Suppressor macrophage treated with lipopolysaccharide for 1 hour (primary cell): ENCODE measurements at regions not wholly inside any gene's neighbourhood (a gene's known extent, or its start where the extent isn't known, plus 50 kb on each side); places are given as distances from the start of the nearest gene placed in this dataset.
"Not testable (repeated sequence)": the region's sequence is repeated elsewhere in the genome, so short reads cannot be mapped to it uniquely, and the experiment has no call there.

ENCODE experiments used
- DNase-seq, 3 donors: peaks; one replicate each; pipeline ENCODE4 v3.0.0-alpha.2; 2020 to 2022

DNA sequence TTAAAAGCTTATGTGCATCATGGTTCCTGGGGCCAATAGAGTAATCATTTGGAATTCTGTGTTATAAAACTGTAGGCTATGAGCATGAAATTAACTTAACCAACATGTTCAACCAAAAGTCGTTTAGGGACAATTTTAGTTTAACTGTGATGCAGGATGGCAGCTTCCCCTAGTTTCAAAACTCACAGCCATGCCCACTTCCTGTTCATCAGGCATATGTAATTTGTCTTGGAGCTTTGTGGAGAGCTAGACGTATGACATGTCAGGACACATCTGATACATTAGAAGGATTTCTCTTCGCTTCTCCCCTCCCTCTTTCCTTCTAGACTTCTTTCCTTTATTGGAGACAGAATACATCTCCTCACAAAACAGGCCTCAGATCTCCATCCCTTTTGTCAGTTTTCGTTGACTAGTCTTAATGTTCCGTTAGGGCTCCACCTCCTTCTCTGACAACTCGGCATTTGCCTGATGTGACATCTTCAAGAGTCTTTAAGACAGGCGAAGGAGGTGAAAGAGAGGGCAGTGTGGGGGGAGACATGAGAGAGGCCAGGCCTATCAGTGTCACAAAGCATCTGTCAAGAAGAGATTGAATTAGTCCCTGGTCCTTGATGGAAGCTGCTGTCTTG lies 176.0 kb downstream of the MSX2 start:
- DNase-seq: no peak

DNA sequence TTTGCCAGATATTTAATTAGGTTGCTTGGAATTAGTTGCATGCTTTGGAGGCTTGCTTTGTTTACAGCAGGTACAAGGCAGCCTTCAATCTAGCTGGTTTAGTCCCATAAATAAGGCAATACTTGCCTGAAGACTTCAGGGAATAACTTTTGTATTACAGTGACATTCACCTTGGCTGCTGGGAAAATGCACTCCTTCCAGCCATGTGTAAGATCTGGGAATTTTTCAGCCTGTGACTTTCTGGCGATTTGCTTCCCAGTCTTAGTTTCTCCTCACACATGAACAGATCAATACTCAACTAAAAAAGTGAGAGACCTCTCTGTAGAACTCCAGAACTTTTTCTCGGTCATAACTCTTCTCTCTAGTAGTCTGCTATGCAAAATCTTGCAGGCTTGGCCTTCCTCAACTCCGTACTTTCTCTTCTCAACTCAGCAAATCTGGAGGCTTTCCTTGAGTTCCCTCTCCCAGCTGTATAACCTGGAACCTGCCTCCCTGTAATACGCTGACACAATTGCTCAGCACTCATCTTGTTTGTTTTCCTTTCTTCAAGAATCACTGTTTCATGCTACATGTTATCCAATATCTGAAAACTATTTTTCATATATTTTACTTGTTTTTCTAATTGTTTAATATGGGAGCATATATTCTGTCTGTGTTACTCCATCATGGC lies 173.0 kb downstream of the MSX2 start:
- DNase-seq: no peak

DNA sequence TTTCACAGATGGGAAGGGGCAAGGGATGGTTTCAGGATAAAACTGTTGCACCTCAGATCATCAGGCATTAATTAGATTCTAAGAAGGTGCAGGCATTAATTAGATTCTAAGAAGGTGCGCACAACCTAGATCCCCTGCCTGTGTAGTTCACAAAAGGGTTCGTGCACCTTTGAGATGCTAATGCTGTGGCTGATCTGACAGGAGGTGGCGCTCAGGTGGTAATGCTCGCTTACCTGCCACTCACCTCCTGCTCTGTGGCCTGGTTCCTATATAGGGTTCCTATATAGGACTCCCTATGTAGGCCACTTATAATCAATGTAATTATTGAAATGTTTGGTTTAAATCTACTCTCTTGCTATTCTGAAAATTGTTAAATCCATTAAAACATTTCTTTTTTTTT lies 171.0 kb downstream of the MSX2 start:
- no peak for DNase-seq

DNA sequence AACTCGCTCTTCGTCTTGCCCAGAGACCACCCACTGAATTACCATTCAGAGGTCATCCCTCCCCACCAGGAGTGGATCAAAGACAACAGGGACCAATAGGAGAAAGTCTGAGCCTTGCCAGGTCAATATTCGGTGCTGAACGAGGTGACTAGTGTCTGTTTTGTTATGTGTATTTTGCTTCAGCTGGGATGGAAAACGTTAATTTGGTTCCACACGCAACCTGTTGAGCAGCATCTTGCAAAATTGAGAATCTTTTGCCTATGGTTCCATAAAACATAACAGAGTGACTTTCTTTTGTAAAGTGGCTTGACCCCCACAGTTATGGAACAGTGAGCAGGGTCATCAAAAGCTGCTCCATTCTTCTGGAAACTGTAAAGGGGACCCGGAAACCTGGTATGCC lies 168.4 kb downstream of the MSX2 start:
- no peak for DNase-seq

DNA sequence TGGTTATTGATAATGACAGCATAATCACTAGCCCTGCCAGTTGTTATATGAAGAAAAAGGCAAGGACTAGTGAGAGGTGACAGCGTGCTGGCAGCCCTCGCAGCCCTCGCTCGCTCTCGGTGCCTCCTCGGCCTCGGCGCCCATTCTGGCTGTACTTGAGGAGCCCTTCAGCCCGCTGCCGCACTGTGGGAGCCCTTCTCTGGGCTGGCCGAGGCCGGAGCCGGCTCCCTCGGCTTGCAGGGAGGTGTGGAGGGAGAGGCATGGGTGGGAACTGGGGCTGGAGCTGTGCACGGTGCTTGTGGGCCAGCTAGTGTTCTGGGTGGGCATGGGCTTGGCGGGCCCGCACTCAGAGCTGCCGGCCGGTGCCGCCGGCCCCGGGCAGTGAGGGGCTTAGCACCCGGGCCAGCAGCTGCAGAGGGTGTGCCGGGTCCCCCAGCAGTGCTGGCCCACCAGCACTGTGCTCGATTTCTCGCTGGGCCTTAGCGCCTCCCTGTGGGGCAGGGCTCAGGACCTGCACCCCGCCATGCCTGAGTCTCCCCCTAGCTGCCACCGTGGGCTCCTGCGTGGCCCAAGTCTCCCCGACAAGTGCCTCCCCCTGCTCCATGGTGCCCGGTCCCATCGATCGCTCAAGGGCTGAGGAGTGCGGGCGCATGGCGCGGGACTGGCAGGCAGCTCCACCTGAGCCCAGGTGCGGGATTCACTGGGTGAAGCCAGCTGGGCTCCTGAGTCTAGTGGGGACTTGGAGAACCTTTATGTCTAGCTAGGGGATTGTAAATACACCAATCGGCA lies 156.2 kb downstream of the MSX2 start:
- DNase-seq: not testable (repeated sequence)

DNA sequence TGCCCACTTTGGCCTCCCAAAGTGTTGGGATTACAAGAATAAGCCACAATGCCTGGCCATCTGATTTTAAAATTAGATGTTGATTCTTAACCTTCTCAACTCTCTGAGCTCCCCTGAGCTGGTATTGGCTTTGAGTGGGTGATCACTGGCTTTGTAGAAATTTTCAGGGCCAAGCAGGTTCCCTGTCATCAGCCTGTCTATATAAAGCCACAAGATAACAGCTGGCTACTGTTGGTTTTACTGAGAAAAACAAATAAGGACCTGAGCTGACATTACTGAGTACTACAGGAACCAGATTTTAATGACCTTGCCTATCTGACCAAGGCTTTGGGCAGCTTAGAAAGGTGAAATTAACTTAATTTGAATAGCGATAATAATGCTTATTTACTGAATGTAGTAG lies 153.6 kb downstream of the MSX2 start:
- no peak for DNase-seq

DNA sequence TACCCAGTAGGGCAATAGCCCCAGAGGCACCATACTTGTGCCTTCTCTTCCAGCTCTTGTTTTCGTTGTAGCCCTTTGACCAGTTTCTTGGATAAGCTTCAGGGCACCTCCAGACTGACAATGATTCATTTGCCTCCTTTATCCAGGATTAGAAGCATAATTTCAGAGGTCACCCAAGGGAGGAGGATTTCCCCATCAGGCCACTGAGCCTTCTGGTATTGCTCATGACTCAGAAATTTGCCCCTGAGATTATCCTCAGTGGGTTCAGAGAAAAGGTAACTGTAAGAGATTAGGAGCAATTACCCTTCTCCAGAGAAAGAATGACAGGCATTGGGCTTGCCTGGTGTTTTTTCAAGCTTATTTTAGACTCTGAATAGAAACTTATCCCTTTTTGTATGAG lies 147.9 kb downstream of the MSX2 start:
- no peak for DNase-seq

DNA sequence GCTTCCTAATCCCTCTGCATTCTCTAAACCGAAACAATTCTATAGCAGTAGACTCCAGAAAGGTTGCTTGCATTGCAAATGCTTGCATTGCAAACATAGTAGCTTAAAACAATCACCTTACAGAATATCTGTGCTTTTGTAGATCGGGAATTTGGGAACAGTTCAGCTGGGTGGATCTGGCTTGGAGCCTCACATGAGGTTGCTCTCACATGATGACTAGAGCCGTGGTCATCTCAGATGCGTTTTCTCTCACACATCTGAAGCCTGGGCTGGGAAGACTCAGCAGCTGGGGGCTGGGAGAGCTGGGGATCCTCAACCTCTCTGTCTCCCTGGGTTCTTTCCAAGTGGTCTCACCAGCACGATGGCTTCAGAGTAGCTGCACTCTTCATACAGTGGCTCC lies 127.8 kb downstream of the MSX2 start:
- DNase-seq: no peak

DNA sequence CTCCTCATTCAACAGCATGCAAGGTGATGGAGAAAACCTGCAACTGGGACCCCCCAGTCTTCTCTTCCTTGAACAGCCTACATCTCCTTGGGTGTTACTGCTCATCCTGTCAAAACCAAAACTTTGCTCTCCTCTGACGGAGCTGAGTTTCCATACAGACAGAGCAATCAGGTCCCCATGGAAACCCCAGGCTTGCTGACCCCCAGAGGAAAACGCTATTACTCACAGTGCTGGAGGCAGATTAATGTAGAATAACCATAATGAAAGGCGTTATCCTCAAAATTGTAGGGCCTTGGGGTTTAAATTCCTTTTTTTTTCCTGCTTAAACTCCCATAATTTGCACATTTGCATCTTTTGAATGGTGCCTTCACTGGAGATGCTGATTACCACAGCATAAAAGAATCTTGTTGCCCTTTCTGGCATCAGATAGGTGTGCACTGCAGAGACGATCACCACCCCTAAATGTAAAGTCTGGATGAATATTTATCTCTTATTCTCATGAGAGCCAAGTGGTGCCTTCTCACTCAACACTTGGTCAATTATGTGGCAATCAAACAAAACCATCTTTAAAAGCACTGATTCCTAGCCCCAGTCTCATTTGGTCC lies 126.3 kb downstream of the MSX2 start:
- DNase-seq: no peak

DNA sequence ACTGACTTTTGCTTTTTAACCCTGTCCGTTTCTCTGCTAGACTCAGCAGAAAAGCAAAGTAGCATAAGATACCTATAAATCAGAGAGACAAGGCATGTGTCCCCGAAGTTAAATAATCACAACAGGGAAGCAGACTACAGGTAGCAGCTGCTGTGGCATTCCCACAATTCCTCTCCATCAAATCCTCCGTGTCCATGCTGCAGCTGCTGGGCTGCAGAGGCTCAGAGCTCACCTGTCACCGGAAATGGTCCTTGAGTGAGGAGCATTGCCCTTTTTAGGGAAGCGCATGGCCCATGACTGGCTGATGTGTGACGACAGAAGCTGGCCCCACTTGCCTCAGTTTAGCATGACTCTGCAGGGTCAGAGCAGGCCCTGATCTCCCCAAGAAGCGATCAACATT lies 125.0 kb downstream of the MSX2 start:
- no peak for DNase-seq

DNA sequence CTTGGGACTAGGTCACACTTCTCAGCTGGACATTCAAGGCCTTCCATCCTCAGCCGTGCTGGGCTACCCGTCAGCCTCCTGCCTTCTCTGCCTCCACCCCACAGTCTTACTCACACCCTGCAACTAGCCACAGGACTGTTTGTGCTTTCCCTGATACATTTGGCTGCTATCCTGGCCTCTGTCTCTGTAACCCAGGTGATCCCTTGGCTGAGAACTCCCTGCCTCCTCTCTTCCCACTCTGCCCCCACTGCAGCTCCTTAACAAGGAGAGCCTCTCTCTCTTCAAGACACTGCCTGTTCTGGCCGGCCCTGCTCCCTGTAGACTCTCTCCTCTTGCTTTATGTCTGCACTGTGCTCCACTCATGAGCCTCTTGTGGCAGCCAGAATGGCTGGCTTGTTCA lies 120.6 kb downstream of the MSX2 start:
- no peak for DNase-seq

DNA sequence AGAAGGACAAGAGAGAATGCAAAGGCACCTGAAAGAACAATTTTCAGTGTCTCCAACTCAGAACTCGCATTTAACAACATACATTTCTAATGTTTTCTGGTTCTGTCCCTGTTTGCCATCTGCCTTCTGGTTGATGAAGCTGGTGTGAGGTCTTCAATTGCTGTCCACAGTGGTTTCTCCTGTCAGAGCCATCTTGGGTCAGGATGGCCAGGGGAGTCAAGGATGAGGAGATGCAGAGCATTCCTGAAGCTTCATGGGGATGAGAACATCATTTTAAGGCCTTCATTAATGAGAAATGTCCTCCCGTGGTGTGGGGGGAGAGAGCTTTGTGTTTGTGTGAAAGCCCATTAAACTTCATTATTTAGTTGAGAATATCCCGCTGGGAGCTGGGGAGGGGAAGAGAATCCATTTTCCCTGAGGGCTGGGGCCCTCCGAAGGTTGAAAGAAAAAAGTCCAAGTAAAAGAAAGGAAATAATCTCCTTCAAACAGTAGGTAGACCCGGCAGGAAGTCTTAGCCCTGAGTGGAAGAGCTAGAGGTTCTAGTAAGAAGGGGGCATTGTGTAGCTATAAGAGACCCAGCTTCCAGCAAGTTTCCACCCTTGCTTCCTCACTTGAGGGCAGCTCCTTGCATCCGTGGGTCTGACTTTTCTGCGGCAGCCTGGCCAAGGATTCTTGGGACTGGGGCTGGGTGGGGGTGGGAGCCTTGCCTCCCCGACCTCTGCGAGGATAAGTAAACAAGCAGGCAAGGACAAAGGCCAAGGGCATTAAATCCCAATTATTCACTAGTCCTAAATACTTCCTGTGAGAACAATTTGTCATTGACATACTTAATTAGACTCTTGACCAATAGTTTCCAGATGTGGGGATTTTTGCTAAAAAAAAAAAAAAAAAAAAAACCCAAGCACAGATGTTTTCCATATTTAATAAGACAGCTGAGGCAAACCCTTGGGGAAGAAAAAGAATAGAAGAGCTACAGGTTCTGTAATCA lies 119.2 kb downstream of the MSX2 start:
- no peak for DNase-seq

DNA sequence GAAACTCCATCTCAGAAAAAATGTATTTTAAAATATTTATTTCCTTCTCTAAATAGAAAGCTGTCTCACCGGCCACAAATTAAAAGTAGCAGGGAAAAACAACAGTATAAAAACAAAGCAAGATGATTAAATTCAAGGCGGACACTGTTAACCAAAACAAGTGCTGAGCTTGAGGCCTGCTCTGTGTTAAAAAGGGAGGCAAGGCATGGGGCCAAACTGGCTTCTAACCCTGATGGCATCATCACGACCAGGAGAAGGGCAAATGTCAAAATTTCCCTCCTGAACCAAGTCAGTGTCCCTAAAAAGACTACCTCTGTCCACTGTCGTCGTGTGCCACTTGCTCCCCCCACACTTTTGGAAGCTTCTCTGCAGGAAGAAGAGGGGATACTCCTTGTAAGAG lies 116.1 kb downstream of the MSX2 start:
- DNase-seq: no peak

DNA sequence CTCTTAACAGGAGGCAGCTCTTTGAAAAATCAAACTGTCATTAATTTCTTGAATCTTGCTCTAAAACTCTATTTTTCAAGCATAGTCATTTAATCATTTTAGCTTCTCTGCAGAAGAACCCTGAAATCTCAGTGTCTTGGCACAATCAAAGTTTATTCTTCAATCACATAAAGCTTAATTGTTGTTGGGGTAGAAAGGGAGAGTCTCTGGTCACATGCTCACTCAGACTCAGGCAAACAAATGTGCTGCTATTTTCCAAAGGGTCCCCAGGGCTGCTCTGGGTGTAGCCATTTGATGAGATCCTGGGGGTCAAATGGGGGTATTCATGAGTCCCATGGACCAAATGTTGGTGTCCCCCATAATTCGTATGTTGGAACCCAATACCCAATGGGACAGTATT lies 114.8 kb downstream of the MSX2 start:
- DNase-seq: no peak

DNA sequence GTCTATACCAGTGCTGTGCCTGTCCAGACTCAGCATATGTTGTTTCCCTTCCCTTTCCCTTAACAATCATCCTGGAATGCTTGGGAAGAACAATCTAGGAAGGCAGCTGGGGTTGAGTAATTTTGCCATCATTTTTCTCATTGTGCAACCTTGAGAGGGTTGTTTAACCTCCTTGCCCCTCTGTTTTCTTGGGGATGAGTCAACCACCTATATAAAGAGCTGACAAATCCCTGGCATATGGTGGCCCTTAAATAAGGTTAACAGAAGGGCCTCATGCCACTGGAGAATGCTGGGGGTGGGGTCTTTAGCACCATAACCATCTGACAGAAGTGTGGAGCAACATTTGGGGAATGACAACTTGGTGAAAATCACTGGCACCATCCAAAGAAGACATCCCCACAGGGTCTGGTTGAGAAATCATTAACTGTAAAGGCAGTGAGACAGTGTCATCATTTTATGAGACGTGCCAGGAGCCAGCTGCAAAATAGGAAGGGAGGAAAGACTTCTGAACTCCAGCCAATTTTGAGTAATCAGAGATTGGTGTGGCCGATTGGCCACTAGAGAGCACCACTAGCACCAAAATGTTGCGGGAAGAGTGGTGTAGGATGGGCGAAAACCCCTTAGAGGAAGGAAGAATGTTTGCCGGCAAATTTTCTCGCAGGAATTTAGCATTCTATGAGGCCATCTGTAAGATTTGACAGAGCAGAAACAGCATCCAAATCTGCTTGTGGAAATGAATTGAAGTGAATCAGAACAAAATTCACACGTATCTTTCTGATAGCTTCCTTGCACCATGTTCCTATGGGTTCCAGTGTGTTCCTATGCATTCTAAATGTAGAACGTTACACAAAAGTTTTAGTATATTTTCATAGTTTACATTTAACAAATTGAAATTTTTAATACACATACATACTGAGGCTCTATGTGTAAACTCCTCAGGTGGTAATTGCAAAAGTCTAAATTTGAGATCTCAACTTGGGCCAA lies 113.8 kb downstream of the MSX2 start:
- no peak for DNase-seq

DNA sequence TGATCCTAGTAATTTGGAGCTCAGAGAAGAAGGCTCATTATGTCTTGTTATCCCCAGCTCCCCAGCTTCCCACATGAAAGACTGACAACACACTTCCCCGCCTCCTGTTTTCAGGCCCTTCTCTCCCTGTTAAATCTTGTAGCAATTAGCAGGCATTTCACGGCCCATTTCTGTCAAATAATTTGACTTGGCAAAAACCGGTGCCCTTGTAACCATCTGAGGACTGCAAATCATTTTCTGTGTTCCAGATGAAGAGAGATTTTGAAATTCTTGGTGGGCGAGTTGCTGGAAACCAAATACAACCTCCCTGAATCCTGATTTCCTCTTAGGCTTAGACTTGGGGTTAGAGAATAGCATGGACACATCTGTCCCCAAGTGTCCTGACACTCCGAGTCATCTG lies 109.7 kb downstream of the MSX2 start:
- no peak for DNase-seq

DNA sequence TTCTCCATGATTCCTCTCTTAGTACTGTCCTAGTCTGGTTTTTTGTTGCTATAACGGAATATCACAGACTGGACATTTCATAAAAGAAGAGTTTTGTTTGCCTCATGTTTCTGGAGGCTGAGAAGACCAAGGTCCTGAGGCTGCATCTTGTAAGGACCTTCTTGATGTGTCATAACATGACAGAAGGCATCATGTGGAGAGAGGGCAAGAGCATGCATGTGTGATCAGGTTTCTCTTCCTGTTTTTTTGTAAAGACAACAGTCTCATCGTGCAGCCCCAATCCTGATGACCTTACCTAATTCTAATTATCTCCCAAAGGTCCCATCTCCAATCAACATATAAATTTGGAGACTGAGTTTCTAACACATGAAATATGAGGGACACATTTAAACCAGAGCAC lies 108.4 kb downstream of the MSX2 start:
- DNase-seq: no peak

DNA sequence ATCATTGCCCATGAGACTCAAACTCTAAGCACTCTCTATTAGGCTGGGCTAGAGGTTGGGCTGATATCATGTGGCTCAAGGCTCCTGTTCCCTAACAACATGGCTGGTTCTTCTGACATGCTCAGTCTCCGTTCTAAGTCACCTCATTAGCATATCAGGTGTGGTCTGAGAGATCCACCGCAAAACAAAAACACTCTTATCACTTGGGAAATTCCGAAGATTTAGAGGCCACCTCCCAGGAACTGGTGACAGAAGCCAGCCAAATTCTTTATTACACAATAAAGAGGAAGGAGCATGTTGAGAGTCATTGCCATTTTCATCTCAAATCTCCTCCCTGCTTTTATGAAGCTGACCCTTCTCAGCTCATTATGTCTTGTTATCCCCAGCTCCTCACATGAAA lies 107.6 kb downstream of the MSX2 start:
- DNase-seq: no peak

DNA sequence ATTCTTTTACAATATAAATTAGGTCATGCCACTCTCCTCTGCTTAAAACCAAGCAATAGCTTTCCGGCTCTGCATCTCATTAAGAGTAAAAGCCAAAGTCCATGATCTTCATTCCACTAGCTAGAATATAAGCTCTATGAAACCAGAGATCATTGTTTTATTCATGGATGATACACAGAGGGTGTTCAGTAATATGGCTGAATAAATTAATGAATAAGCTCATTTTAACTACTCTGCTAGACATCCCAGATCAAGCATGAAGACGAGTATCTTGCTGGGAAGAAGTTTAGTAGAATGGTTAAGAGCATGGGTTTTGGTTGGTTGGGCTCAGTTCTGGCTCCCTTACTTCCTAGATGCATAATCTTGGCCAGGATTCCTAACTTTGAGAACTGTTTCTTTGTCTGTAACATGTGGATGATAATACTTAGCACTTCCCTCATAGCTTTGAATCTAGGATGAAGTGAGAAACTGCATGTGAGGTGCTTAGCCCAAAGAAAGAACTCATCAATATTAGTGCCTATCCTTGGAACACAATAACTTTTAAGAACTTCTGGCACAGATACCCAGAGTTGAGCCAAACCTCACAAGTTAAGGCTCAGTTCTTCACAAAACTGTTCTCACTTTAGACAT lies 106.8 kb downstream of the MSX2 start:
- no peak for DNase-seq

DNA sequence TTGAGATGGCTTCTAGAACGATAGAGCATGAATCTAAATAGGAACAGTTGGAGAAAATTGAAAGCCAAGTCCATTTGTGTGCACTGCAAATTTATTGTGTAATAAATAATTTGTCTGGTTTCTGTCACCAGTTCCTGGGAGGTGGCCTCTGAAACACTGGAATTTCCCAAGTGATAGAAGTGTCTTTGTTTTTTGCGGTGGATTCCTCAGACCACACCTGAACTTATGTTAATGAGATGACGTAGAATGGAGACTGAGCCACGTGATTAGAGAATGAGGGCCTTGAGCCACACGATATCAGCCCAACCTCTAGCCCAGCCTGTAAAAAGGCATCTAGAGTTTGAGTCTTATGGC lies 105.1 kb downstream of the MSX2 start:
- no peak for DNase-seq
